NB4 (cell line): ENCODE measurements at regions not wholly inside any gene's neighbourhood (a gene's known extent, or its start where the extent isn't known, plus 50 kb on each side); places are given as distances from the start of the nearest gene placed in this dataset.

Experiments
- CTCF ChIP-seq: IDR thresholded peaks from one replicate; pipeline ENCODE4 v1.5.1; 2012; ENCODE audit warnings: low read depth, low read length
- MYC ChIP-seq: IDR thresholded peaks from 2 replicates; pipeline ENCODE4 v1.6.1; 2011; ENCODE audit warnings: low read depth, low read length
- POLR2A ChIP-seq: IDR thresholded peaks from 2 replicates; pipeline ENCODE4 v1.6.1; 2011; ENCODE audit warnings: mild to moderate bottlenecking; ENCODE audit not compliant: insufficient read length; ENCODE audit errors: extremely low read depth

- no peak for TF ChIP-seq CTCF
- TF ChIP-seq POLR2A: no peak
- no peak for TF ChIP-seq MYC
These were observed 140.5 kb downstream of the ASB1 start for GRCh38 chr2:238567067-238567855.
